ENCODE measurements at regions not wholly inside any gene's neighbourhood (a gene's known extent, or its start where the extent isn't known, plus 50 kb on each side); places are given as distances from the start of the nearest gene placed in this dataset.

DNA sequence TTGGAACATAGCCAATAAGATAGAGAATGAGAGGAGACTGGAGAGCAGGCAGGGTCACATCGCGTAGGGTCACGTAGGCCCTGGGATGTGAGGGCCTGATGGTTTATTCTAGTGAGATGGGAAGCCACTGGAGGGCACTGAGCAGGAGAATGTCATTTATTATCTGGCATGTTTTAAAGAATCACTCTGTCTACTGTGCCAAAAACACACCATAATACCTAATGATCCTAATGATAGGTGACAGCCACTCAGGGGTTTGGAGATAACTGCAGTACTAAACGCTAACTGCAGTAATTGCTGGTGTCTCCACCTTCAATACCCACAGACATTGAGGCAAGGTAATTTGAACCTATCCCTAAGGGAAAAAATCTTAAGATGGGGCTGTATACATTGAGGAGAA, 185.4 kb downstream of the TTLL7 start:
- no peak for DNase-seq

DNA sequence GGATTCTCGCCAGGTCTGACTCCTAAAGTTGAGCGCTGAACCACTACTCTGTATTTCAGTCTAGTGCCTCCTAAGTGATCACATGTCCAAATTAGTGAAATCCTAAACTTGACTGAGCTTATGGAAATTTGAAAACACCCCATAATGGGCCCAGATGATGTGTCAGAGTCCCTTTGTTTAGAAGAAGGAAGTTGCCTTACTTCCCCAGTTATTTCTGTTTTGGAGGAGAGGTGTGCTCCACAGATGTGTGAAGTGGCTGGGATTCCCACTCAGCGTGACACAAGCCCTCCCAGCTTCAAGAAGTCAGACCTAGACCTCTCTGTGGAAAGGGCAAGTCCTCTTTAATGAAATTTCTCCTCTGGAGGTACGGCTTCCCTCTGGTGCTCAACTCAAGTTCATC, 188.8 kb downstream of the TTLL7 start:
- no peak for DNase-seq

DNA sequence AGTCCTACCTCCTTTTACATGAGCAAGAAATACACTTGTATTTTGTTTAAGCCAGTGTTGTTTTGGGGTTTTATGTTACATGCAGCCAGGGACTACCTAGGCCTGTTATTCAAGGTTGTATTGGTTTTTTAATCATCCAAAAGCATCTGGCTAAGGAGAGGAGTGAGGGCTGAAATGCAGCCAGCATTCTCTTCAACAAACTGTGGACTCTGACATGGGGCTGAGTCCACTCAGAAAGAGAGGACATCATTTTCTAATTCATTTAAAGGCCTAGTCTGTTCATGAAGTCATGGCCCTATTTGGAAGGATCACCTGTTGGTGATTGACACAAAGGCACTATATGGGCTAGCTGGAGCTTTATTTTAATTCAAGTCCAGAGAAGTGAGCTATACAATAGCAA, 190.4 kb downstream of the TTLL7 start:
- no peak for DNase-seq

DNA sequence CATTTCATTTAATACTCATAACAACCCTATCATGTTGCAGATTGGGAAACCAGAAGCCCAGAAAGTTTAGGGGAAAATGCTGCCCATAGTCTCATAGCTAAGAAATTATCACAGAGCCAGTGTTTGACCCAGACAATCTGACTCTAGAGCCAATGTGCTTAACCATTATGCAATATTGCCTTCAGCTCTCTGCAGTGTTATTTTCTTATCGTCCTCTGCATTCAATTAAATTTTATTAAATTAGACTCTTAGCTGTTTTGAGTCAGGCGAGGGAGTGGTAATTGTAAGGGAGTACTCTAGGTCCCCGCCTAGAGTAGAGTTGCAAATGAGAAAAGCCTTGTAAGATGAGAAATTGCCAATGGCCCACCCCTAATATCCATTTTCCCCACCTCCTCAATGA, 191.1 kb downstream of the TTLL7 start:
- DNase-seq, result no peak

DNA sequence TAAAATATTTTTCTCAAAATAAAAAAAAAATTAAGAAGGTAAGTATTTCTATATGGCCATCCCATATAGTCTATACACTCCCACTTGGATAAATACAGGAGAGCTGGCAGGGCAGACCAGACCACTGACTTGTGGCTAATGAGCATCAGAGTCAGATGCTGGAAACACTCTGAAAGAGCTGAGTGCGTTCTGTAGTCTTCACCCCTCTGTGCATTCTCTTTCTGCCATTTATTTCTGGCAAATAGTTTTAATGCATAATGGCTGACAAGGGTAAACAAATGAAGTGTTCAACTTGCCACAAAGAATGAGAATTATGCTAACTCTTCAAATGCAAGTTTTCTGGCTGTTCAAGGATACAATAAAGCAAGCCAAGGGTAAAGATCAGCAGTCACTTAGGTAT, 191.7 kb downstream of the TTLL7 start:
- no peak for DNase-seq

DNA sequence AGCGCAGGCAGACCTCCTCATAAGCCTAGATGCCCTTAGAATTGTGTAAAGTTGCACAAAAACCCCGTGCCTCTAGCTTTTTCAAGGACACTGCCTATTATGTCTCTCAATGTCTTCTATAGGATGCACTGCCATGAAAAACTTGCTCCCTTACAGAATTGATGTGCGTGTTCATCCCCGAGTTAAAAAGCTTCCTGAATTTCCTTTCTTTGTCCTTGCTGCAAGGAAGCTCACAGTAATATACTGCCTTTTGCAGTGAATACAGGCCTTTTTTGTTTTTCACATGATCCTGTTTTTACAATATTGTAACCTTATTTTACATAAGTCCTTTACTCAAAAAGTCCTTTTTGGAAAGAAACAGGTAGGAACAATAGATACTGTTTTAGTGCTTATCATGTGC, 193.0 kb downstream of the TTLL7 start:
- DNase-seq, result no peak

DNA sequence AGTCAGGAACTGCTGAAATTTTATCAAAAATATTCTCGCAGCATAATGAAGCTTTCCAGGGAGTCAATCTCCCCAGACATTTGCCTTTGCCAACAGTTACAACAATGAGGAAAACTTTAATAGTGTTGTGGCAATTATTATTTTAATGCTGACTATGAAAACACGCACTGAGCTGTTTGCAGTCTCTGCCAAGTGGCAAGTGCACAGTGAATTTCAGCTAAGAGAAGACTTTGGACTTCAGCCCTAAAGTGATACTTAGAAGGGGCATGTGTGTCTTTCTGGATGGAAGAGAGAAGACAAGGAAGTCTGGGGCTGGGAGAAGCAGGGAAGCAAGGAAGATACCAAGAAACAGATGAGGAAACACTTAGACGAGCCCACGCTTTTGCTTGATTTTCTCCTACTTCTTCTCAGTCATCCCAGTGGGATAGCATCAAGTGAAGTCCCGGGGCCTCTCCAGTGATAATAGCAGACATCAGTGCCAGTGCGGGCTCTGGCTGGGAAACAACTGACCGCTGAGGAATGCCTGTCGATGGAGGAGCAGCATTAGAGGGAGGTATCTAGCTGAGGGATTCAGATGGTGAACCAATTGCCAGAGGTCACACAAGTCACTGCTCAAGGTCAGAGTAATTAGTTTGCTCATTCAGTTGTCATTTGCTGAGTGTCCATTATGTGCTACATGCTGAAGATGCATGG, 196.3 kb downstream of the TTLL7 start:
- DNase-seq, result no peak

DNA sequence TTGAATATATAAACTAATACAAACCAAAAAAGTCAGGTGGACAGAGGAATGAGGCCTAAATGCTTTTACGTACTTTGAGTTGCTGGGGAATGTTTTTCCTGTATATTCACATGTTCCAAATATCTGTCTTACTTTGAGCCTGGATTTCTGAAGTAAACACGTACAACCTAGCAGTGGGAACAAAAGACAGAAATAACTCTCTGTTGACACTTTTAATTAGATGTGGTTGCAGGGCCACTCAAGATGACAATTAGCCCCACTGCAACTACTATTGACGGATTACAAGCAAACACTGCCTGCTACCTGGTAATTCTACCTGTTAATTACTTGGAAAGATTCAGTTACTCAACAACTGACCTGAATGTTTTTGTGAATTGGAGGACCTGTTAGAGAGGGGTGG, 196.9 kb downstream of the TTLL7 start:
- DNase-seq, result no peak

DNA sequence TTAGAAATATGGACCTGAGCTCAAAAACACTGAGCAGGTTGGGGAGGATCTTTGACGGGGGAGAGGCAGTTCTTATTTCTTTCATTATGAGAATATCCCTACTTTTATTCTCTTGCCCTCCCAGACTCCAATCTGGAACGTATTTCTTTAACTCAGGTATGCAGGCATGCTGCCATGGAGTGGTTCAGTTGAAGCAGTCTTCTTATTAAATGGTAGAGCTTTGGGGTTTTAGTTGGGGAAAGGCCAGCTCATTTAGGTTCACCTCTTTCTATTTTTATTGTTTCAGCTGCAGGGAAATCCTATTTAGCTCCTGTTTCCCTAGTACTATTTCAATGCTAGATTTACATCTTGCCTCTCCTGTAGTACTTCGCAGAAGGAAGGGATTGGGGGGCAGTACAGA, 198.9 kb downstream of the TTLL7 start:
- no peak for DNase-seq

DNA sequence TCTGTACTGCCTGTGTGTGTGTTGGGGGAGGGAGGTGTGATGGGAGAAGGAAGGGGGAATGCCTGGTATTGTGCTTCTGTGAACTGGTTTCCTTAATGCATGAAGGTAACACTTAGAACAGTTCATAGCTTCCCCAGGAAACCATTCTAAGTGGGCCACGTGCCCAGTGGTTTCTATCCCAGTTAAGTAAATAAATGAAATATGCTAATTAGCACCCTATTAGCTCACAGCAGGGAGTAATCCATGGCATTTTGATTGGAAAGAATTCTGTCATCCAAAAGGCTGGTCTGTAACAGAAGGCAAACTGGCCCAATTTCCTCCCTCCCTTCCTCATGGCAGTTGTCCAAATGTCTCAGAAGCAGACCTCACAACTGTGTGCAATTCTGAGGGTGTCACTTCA, 199.3 kb downstream of the TTLL7 start:
- DNase-seq, result no peak

DNA sequence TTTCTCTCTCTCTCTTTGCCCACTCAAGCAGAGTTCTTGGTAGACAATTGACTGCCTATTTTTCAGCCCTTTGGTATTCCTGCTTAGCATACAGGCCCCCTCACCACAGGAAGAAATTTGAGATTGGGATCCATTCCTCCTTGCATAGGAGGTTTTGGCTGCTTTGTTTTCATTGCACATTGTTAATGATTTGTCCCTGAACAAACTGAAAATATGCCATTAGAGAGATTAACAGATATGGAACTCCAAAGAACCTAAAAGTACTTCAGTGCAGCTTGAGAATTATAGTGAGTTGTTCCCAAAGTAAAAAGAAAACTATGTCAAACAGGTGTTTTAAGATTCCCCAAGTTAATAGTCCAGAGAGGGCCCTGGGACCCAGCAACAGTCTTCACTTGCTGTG, 200.0 kb downstream of the TTLL7 start:
- no peak for DNase-seq

DNA sequence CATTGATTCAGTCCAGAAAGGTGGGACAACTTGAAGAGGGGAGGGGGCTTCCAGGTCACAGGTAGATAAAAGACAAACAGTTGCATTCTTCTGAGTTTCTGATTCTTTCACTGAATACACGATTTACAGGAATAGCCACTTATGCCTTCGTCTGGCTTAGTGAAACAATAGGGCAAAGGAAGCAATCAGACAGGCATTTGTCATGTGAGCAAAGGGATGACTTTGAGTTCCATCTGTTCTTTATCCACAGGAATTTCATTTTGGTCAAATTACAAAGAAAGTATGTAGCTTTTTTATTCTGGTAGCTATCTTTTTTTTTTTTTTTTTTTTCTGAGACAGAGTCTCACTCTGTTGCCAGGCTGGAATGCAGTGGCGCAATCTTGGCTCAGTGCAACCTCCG, 202.5 kb downstream of the TTLL7 start:
- DNase-seq, result no peak

DNA sequence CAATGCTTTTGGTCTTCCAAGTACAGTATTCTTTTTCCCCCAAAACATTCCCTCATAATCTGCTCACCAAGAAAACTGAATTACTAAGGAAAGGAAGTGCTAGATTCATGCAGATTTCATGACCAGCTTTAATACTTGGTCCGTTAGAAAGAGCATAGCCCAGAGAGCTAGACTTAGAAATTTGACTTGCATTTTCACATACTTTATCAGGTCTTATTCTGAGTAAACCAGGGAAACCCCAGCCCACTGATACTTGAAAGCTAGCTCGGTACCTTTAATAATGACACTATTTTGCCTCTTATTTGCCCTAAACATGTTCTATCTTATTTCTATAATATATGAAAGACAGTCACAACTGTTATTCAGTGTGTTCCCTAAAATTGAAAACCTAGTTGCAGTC, 204.5 kb downstream of the TTLL7 start:
- no peak for DNase-seq

DNA sequence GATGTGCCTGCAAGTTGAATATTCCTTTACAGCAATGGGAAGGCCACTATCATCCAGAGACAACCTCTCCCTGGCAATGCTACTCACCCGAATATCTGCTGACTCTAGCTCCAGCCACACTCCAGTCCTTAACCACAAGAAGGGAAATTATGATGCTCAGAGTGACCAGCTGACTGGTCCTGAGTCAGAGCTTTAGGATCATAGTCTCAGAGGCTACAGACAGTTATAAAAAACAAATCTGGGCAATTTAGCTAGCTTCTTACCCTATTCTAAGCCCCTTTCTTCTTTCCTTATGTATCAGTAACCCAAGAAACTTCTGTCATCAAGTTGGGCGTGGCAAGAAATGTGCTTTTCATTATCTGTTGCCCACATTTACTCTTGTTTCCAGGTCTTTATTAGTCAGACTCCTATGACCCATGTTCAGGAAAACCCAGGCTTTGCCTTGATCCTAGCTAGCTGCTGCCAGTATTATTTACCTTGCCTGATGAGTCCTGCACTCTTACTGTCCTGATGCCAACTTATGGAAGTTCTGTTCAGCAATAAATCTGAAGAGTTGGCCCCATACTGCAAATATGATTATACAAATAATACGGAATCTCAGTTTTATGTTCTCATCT, 207.0 kb downstream of the TTLL7 start:
- DNase-seq, result no peak

DNA sequence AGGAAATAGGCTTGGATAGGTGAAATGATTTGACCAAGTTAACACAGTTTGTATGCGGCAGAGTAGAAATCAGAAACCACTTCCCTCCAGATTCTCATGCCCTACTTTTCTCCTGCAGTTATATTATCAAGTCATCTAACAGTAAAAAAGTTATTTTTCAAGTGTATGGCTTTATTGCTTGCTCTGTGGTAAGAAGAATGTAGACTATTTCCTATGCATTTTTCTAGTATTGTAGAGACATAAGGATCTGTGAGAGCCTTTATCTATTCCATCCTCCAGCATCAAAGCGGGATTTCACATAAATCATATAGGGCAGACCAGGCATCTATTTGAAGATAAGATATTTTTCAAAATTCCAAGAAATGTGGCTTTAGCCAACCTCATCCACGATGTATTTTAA, 208.5 kb downstream of the TTLL7 start:
- no peak for DNase-seq

DNA sequence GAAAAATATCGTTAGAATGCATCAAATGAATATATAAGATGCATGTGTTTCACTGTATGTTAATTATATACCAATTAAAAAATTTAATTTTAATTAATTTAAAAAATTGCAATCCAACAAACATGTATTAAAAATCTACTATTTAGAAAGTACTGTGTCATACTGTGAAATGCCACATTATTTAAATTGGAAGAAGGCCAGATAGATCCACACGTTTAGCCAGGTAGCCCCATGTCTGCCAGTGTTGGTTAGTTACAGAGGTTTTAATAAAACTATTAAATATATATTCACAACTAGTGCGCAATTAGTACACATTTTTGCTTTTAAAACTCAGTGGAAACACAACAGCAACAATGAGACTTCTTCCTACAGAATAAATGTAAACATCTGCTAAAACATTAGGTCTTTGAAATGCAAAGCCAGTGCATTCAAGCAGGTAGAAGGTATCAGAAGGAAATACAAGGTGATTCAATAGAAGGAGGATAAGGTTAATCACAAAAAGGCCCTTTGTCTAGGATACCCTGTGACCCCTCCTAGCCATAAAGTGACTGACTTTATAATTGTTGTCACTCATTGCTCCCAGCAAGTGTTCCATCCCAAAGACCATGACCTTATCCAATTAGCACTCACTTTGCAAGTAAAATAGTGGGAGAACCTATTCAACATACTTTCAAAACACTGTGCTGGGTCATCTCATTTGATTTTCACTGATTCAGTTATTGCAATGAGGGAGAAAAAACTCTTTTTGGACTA, 211.5 kb downstream of the TTLL7 start:
- no peak for DNase-seq

DNA sequence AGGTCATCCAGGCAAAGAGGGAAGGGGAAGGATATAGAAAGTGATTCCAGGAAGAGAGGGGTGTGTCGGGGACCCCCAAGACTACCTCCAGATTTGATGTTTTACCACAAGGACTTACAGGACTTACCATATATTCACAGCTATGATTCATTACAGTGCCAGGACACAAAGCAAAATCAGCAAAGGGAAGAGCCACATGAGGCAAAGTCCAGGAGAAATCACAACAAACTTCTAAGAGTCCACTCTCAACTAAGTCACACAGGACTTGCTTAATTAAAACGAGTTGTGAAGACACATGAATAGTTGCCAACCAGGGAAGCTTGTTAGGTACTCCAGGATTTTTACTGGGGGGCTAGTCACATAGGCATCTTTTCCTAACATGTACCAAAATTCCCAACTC, 217.3 kb downstream of the TTLL7 start:
- no peak for DNase-seq

DNA sequence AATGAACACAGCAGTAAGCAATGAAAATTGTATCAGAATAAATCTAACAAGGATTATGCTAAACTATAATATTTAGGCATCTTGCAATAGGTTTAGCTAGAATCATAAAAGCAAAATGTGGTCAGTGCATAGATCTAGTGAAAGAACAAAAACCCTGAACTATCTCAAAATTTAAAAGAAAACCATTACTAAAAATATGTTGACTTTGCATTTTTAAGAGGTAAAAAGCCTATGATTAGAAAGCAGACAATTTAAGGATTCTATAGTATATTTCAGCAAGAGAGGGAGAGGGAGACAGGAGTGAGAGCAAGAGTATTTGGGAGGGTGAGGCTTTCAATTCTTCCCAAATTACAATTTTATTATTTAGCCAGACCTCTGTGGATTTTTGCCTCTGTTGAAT, 219.4 kb downstream of the TTLL7 start:
- DNase-seq, result no peak

DNA sequence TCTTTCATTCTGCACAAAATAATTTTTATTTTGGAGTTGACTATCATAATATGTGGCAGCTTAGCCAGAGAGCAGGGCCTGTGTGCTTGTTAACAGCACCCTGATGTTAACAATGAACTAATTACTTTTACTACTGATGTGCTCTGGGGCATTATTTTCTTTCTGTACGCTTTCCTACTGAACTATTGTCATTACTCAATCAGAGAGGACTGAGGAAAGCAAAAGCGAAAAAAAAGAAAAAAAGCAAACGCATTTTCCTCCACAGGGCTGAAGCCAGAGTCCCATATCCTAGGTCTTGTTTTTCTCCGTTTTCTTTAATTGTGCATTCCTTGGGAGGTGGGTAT, 221.2 kb downstream of the TTLL7 start:
- DNase-seq, result no peak

DNA sequence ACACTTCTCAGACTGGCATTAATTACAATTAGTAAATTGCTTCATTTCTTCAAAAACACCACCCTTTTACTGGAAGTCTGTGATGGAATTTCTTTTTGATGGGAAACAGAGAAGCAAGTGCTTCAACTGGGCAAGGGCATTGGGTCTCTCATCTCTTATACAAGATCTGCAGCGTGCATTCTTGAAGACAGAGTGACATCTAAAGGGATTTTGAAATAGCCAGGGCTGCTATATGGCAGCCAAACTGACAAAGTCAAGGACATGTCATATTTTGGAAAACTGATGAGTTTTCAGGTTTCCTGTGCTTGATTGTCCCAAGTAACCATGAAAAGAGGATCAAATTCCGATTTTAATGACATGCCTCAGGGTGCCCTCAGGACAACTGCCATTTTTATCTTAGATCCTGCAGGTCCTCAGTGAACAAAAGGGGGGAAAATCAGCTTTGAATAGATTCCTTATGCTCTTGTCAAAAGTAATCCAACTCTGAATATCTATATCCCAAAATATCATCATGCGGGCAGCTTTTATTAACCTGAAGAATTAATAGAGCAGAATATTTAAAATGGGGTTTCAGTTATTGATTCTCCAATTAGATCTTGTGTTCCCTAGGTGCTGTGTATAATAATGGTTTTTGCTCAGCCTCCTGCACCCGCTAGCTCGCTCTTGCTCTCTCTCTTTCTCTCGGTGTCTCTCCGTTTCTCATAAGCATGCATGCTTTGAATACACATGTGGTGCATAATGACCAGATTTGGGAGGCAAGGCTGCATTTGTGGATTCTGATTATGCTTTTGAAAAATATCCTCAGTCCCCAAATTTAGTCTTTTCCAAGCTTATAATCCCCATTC, 221.8 kb downstream of the TTLL7 start:
- DNase-seq, result no peak

DNA sequence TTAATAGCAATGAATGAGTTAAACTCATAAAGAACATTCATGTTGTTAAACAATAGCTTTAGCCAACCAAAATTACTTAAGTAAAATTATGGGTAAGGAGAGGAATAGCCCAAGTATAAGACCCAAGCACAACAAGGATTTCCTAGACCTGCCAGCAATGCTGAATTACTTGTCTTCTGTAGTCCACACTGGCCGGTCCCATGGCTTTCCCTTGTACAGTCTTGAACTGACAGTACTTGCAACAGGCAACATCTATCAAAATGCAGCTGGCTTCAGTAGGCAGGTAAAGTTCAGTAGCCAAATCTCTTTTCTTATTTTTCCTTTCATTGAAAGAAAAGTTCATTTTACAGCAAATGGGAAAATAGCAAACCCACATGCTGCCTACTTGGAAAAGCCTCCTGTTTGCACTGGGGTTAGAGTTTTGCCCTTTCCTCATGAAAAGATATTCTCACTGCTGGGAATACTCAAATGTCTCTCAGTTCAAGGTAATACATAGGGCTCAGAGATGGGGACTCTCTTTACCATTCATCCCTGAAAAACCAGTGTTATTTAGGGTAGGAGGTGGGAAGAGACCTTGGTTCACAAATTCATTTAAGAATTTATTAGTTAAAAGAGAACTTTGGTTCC, 222.8 kb downstream of the TTLL7 start:
- no peak for DNase-seq

DNA sequence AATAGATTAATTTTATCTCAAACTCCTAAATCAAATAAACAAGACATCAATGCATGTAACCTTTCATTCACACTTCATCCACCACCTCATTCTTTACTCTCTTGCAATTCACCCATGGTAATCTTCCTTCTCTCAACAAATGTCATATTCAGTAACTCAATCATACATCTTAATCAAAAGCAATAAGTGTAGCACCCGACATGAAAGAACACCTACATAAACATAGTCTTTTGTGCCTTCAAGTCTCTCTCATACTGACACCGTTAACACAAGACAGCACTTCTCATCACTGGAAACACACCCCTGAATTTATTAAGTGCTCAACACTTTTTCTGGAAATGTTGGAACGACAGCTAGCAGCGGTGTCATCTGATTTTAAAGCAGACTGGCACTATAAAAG, 225.9 kb downstream of the TTLL7 start:
- DNase-seq, result no peak

DNA sequence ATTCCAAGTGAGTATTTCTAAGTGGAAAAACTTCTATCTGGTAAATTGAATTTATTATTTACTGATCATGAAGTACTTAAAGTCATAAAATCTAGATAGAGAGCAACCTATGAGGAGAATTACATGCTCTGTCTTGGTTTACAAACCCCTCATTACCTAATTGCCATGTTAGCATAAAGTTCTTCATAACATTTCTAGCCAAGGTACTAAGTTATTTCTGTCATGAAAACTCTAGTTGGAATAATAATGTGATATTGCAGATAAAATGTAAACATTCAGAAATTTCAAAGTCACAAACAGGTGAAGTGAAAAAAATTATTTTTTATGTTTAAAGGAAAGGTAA, 228.6 kb downstream of the TTLL7 start:
- no peak for DNase-seq
